Nephron progenitor cell (in vitro differentiated cells): ENCODE measurements at regions not wholly inside any gene's neighbourhood (a gene's known extent, or its start where the extent isn't known, plus 50 kb on each side); places are given as distances from the start of the nearest gene placed in this dataset.

Experiments used
- DNase-seq: peaks from one replicate; pipeline ENCODE4 v3.0.0; 2021
- H3K27ac Mint-ChIP-seq: 2 replicates; pipeline ENCODE4 v1.8.0; 2021; ENCODE audit warnings: mild to moderate bottlenecking, moderate library complexity, mixed read lengths
- H3K27me3 Mint-ChIP-seq: 2 replicates; pipeline ENCODE4 v1.8.0; 2021; ENCODE audit warnings: mild to moderate bottlenecking, low read depth, mixed read lengths; ENCODE audit not compliant: poor library complexity
- H3K36me3 Mint-ChIP-seq: 2 replicates; pipeline ENCODE4 v1.8.0; 2021; ENCODE audit warnings: low read depth, mixed read lengths
- H3K4me1 Mint-ChIP-seq: 2 replicates; pipeline ENCODE4 v1.8.0; 2021; ENCODE audit warnings: mixed read lengths
- H3K4me3 Mint-ChIP-seq: 2 replicates; pipeline ENCODE4 v1.8.0; 2021; ENCODE audit warnings: mild to moderate bottlenecking, moderate library complexity, mixed read lengths
- H3K9me3 Mint-ChIP-seq: 2 replicates; pipeline ENCODE4 v1.8.0; 2021; ENCODE audit warnings: mild to moderate bottlenecking, moderate library complexity, mixed read lengths
- TF ChIP-seq, protein P1 (sequence below): fragments of 200-600 bp; sonication (generic); IDR thresholded peaks from 2 replicates; pipeline ENCODE4 v1.5.0; 2021; ENCODE audit warnings: antibody characterized with exemption

DNA sequence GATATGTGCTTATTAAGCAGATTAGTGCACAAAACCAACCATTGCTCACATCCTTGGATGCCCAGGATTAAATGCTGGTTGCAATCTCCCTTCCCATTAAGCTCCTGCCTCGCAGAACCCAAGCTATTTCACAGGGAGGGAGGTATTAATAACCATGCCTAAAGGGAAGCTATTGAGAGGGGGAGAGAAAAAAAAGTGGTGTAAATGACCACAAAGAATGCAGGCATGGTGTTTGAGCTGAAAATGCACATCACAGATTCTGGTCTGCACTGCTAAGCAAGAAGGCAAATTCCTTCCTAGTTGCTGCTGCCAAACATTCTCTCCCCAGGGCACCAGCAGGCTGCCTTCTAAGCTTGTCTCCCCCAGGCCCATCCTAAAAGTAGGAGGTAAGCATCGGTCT lies 92.0 kb upstream of the ISX start:
- H3K27ac Mint-ChIP-seq: no peak overlapping the region

DNA sequence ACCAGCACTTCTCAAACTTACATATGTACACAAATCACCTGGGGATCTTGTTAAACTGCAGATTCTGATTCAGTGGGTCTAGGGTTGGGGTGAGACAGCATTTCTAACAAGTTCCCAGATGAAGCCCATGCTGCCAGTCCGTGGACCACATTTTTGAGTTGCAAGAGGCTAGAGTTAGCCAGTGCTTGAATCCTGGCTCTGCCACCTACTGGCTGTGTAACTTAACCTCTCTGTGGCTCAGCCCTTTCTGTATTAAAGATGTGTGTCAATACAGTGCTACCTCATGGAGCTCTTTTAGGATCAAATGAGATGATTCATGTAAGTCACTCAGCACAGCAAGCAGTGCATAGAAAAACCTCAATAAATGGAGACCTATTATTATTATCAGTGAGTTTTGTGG lies 90.2 kb upstream of the ISX start:
- H3K27me3 Mint-ChIP-seq: peaks cover 10% of the 10 kb centered on the region
- H3K4me3 Mint-ChIP-seq: no peak overlapping the region
- H3K9me3 Mint-ChIP-seq: peaks cover 7% of the 10 kb centered on the region
- DNase-seq: no peak
- H3K4me1 Mint-ChIP-seq: peaks cover 12% of the 10 kb centered on the region
- TF ChIP-seq, protein P1, sequence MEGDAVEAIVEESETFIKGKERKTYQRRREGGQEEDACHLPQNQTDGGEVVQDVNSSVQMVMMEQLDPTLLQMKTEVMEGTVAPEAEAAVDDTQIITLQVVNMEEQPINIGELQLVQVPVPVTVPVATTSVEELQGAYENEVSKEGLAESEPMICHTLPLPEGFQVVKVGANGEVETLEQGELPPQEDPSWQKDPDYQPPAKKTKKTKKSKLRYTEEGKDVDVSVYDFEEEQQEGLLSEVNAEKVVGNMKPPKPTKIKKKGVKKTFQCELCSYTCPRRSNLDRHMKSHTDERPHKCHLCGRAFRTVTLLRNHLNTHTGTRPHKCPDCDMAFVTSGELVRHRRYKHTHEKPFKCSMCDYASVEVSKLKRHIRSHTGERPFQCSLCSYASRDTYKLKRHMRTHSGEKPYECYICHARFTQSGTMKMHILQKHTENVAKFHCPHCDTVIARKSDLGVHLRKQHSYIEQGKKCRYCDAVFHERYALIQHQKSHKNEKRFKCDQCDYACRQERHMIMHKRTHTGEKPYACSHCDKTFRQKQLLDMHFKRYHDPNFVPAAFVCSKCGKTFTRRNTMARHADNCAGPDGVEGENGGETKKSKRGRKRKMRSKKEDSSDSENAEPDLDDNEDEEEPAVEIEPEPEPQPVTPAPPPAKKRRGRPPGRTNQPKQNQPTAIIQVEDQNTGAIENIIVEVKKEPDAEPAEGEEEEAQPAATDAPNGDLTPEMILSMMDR: no peak
- no peaks in the 10 kb centered on the region for H3K36me3 Mint-ChIP-seq
- H3K27ac Mint-ChIP-seq: no peak overlapping the region

More for the DNA sequence above, 92.0 kb upstream of the ISX start:
- TF ChIP-seq, protein P1: no peak
- Mint-ChIP-seq H3K36me3 (no peaks in the 10 kb centered on the region), H3K27me3 (peaks cover 22% of the 10 kb centered on the region), H3K9me3 (peaks cover 7% of the 10 kb centered on the region), H3K4me1 (peaks cover 12% of the 10 kb centered on the region), H3K4me3 (no peak overlapping the region)
- DNase-seq: no peak

DNA sequence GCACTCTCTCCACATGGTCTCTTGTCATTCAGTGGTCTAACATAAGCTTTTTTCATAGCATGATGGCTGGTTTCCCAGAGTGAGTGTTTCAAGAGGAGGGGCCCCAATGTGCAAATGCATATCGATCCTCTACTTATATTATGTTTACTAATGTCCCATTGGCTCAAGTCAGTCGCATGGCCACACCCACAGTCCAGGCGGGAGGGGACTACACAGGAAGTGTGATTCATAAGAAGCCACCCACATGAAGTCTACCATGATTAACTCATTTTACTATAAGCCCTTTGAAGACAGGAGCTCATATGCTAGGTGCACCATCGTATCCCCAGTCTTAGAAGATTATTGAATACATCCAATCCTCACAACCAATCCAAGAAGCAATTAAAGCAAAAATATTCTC lies 89.5 kb upstream of the ISX start:
- Mint-ChIP-seq H3K36me3 (no peaks in the 10 kb centered on the region), H3K27me3 (peaks cover 13% of the 10 kb centered on the region), H3K4me3 (no peak overlapping the region), H3K4me1 (peaks cover 11% of the 10 kb centered on the region), H3K27ac (no peak overlapping the region), H3K9me3 (peaks cover 7% of the 10 kb centered on the region)
- TF ChIP-seq, protein P1: no peak
- DNase-seq: no peak

DNA sequence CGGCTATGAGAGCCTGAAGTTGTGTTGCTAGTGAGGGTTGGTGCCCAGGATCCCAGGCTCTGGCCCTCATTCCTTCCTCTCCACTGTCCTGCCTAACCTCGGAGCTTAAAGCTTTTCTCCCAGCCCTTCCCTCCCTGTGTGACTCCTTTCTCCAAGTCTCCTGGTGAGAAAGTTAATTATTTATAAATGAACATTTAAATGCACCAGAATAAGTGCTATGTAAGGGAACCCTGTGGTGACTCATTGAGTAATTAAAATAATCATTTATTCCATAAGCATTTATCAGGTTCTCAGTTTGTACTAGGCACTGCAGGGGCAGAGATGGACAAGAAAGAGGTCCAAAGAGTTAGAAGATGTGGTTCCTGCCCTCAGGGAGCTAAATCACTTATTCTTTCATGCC lies 89.1 kb upstream of the ISX start:
- H3K4me3 Mint-ChIP-seq: no peak overlapping the region
- H3K4me1 Mint-ChIP-seq: peaks cover 8% of the 10 kb centered on the region
- H3K9me3 Mint-ChIP-seq: peaks cover 7% of the 10 kb centered on the region
- no peak overlapping the region for H3K27ac Mint-ChIP-seq
- TF ChIP-seq, protein P1: no peak
- H3K36me3 Mint-ChIP-seq: no peaks in the 10 kb centered on the region
- no peak for DNase-seq
- peaks cover 12% of the 10 kb centered on the region for H3K27me3 Mint-ChIP-seq

DNA sequence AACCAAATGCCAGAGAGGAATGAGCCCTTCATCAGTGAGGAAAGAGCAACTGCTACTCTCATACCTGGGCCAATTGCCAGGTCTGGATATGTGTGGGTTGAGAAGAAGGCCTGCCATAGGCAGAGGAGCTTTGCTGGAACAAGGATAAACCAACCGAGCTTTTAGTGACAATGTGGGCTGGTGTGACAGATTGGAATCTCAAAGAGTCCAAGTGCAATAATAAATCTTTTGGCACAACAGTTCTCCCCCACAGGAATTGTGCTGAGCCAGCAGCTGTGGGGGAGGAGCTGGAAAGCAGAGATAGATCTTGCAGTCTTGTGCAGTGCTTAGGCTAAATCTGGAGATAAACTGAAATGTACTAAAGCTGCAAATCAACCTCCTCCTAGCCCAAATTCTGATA lies 79.4 kb upstream of the ISX start:
- H3K4me3 Mint-ChIP-seq: no peak overlapping the region
- peaks cover 34% of the 10 kb centered on the region for H3K9me3 Mint-ChIP-seq
- peaks cover 5% of the 10 kb centered on the region for H3K4me1 Mint-ChIP-seq
- TF ChIP-seq, protein P1: no peak
- H3K27ac Mint-ChIP-seq: no peak overlapping the region
- H3K36me3 Mint-ChIP-seq: peaks cover 5% of the 10 kb centered on the region
- peaks cover 23% of the 10 kb centered on the region for H3K27me3 Mint-ChIP-seq
- DNase-seq: no peak

DNA sequence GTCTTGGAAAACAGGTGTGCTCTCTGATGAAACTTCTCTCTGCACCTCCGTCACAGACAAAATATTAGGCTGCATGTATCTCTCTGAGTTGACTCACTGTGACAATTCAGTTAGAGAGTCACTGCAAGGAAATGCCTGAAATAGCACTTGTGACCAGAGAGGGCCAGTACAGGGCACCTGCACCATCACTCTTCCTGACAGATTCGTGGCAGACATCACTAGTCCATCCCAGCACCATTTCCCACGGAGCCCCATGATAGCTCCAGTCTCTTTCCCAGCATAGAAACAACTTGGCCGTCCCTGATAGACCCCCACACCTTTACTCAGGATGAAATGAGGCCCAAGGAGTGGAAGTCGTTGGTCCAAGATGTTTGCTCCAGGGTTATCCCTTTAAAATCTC lies 73.3 kb upstream of the ISX start:
- H3K27ac Mint-ChIP-seq: no peak overlapping the region
- peaks cover 5% of the 10 kb centered on the region for H3K4me1 Mint-ChIP-seq
- DNase-seq: peak; percentile 11
- H3K27me3 Mint-ChIP-seq: peaks cover 20% of the 10 kb centered on the region
- H3K4me3 Mint-ChIP-seq: no peak overlapping the region
- no peaks in the 10 kb centered on the region for H3K36me3 Mint-ChIP-seq
- peaks cover 16% of the 10 kb centered on the region for H3K9me3 Mint-ChIP-seq
- TF ChIP-seq, protein P1: no peak
